Neural cell (in vitro differentiated cells): ENCODE measurements at regions not wholly inside any gene's neighbourhood (a gene's known extent, or its start where the extent isn't known, plus 50 kb on each side); places are given as distances from the start of the nearest gene placed in this dataset.

Source experiments
- H2AFZ ChIP-seq: fragments of 200-600, 300-800 bp; sonication (generic), shearing (Covaris generic); 2 replicates; pipeline ENCODE4 v1.6.0; 2014; ENCODE audit warnings: low read depth, mild to moderate bottlenecking, antibody characterized with exemption, low read length, moderate library complexity
- H3F3A ChIP-seq: fragments of 200-600 bp; shearing (Covaris generic); 2 replicates; pipeline ENCODE4 v1.6.1; 2016; ENCODE audit warnings: mild to moderate bottlenecking, moderate library complexity, mixed read lengths, antibody characterized with exemption, low read length; ENCODE audit not compliant: insufficient read depth, poor library complexity, severe bottlenecking
- H3K27ac ChIP-seq: fragments of 200-600, 300-800 bp; sonication (generic), shearing (Covaris generic); 2 replicates; pipeline ENCODE4 v1.5.1; 2014; ENCODE audit warnings: mild to moderate bottlenecking, low read length, moderate library complexity
- H3K27me3 ChIP-seq: fragments of 300-800, 200-600 bp; sonication (generic), shearing (Covaris generic); 2 replicates; pipeline ENCODE4 v1.6.0; 2014; ENCODE audit warnings: mild to moderate bottlenecking, low read depth, low read length, moderate library complexity; ENCODE audit not compliant: insufficient read depth
- H3K36me3 ChIP-seq: fragments of 300-800, 200-600 bp; sonication (generic), shearing (Covaris generic); 2 replicates; pipeline ENCODE4 v1.5.1; 2014; ENCODE audit warnings: mild to moderate bottlenecking, antibody characterized with exemption, low read length, moderate library complexity; ENCODE audit not compliant: insufficient read depth
- H3K4me2 ChIP-seq: fragments of 300-800, 200-600 bp; sonication (generic), shearing (Covaris generic); 2 replicates; pipeline ENCODE4 v1.6.0; 2014; ENCODE audit warnings: mild to moderate bottlenecking, low read length
- H3K4me3 ChIP-seq: fragments of 300-800, 200-600 bp; sonication (generic), shearing (Covaris generic); 2 replicates; pipeline ENCODE4 v1.5.1; 2014; ENCODE audit warnings: mild to moderate bottlenecking, low read length, moderate library complexity
- H3K79me2 ChIP-seq: fragments of 200-600 bp; shearing (Covaris generic); replicated peaks from 2 replicates; pipeline ENCODE4 v1.6.0; 2014; ENCODE audit warnings: mild to moderate bottlenecking, low read length, moderate library complexity; ENCODE audit not compliant: insufficient read depth
- H3K9ac ChIP-seq: fragments of 300-800, 200-600 bp; sonication (generic), shearing (Covaris generic); 2 replicates; pipeline ENCODE4 v1.6.1; 2016; ENCODE audit warnings: mild to moderate bottlenecking, low read length, mixed read lengths
- H3K9me2 ChIP-seq: fragments of 200-600 bp; shearing (Covaris generic); 2 replicates; pipeline ENCODE4 v1.6.1; 2016; ENCODE audit warnings: mild to moderate bottlenecking, low read length, mixed read lengths; ENCODE audit not compliant: insufficient read depth
- H3K9me3 ChIP-seq: fragments of 200-600, 300-800 bp; sonication (generic), shearing (Covaris generic); 2 replicates; pipeline ENCODE4 v1.6.1; 2016; ENCODE audit warnings: mild to moderate bottlenecking, mixed run types, low read length, moderate library complexity, mixed read lengths
- H4K20me1 ChIP-seq: fragments of 200-600 bp; shearing (Covaris generic); 2 replicates; pipeline ENCODE4 v1.6.1; 2016; ENCODE audit warnings: mild to moderate bottlenecking, mixed run types; ENCODE audit not compliant: insufficient read depth
- EP300 ChIP-seq: fragments of 450-650 bp; conservative IDR thresholded peaks from 2 replicates; pipeline ENCODE4 v1.6.1; 2014; ENCODE audit warnings: antibody characterized with exemption, mild to moderate bottlenecking, moderate library complexity; ENCODE audit not compliant: poor library complexity, severe bottlenecking
- EZH2 ChIP-seq: fragments of 200-600, 300-800 bp; shearing (Covaris generic), sonication (generic); IDR thresholded peaks from 2 replicates; pipeline ENCODE4 v1.6.1; 2014; ENCODE audit warnings: antibody characterized with exemption, low read length, borderline replicate concordance, mild to moderate bottlenecking; ENCODE audit not compliant: insufficient read depth, poor library complexity, severe bottlenecking
- POLR2AphosphoS5 ChIP-seq: IDR thresholded peaks from 2 replicates; pipeline ENCODE4 v1.6.1; 2012
- RAD21 ChIP-seq: fragments of 450-650 bp; conservative IDR thresholded peaks from 2 replicates; pipeline ENCODE4 v1.6.1; 2014; ENCODE audit warnings: antibody characterized with exemption, mild to moderate bottlenecking, moderate library complexity
- TAF1 ChIP-seq: IDR thresholded peaks from 2 replicates; pipeline ENCODE4 v1.6.1; 2012; ENCODE audit warnings: low read depth
- TF ChIP-seq, protein P1 (sequence below): IDR thresholded peaks from 2 replicates; pipeline ENCODE4 v1.6.1; 2012; ENCODE audit warnings: borderline replicate concordance
- TF ChIP-seq, protein P2 (sequence below): fragments of 450-650 bp; IDR thresholded peaks from 2 replicates; pipeline ENCODE4 v1.5.1; 2014; ENCODE audit warnings: antibody characterized with exemption, mild to moderate bottlenecking, moderate library complexity; ENCODE audit not compliant: poor library complexity, severe bottlenecking

DNA sequence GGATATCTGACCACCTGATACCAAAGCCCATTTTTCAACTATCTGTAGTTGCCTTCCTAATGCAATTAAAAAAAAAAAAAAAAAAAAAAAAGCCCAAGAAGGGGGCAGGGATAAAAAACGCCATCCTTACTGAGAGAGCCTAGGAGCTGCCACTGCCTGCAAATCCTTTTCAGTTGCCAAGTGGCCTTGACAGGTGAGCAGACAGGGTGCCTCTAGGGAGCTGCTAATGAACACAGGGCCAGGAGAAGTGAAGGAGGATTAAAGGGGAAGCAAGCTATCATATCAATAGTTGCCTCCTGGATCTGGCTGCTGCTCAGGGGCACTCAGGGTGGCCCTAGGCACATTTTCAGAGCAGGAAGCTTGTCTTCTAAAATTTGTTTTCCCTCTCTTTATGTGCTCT lies 547.4 kb downstream of the TLE1 start:
- TF ChIP-seq RAD21 (peak; percentile 16), EP300 (peak; percentile 71), POLR2AphosphoS5 (peak; percentile 65), EZH2 (no peak)
- TF ChIP-seq, protein P1, sequence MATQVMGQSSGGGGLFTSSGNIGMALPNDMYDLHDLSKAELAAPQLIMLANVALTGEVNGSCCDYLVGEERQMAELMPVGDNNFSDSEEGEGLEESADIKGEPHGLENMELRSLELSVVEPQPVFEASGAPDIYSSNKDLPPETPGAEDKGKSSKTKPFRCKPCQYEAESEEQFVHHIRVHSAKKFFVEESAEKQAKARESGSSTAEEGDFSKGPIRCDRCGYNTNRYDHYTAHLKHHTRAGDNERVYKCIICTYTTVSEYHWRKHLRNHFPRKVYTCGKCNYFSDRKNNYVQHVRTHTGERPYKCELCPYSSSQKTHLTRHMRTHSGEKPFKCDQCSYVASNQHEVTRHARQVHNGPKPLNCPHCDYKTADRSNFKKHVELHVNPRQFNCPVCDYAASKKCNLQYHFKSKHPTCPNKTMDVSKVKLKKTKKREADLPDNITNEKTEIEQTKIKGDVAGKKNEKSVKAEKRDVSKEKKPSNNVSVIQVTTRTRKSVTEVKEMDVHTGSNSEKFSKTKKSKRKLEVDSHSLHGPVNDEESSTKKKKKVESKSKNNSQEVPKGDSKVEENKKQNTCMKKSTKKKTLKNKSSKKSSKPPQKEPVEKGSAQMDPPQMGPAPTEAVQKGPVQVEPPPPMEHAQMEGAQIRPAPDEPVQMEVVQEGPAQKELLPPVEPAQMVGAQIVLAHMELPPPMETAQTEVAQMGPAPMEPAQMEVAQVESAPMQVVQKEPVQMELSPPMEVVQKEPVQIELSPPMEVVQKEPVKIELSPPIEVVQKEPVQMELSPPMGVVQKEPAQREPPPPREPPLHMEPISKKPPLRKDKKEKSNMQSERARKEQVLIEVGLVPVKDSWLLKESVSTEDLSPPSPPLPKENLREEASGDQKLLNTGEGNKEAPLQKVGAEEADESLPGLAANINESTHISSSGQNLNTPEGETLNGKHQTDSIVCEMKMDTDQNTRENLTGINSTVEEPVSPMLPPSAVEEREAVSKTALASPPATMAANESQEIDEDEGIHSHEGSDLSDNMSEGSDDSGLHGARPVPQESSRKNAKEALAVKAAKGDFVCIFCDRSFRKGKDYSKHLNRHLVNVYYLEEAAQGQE, result peak; percentile 47
- TF ChIP-seq, protein P2, sequence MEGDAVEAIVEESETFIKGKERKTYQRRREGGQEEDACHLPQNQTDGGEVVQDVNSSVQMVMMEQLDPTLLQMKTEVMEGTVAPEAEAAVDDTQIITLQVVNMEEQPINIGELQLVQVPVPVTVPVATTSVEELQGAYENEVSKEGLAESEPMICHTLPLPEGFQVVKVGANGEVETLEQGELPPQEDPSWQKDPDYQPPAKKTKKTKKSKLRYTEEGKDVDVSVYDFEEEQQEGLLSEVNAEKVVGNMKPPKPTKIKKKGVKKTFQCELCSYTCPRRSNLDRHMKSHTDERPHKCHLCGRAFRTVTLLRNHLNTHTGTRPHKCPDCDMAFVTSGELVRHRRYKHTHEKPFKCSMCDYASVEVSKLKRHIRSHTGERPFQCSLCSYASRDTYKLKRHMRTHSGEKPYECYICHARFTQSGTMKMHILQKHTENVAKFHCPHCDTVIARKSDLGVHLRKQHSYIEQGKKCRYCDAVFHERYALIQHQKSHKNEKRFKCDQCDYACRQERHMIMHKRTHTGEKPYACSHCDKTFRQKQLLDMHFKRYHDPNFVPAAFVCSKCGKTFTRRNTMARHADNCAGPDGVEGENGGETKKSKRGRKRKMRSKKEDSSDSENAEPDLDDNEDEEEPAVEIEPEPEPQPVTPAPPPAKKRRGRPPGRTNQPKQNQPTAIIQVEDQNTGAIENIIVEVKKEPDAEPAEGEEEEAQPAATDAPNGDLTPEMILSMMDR, result no peak
- Histone ChIP-seq H3K4me2 (peak overlapping the region; percentile 10), H3K27ac (no peak overlapping the region), H3K9me2 (no peaks in the 10 kb centered on the region), H3K9ac (no peak overlapping the region), H3K4me3 (peak overlapping the region; percentile 22), H3K9me3 (no peaks in the 10 kb centered on the region), H4K20me1 (no peaks in the 10 kb centered on the region), H3F3A (peaks cover 5% of the 10 kb centered on the region), H3K79me2 (no peaks in the 10 kb centered on the region), H3K36me3 (no peaks in the 10 kb centered on the region), H3K27me3 (no peaks in the 10 kb centered on the region), H2AFZ (no peak overlapping the region)

- no peak overlapping the region for H3K4me3 ChIP-seq
- no peak overlapping the region for H2AFZ ChIP-seq
- H3F3A ChIP-seq, result peaks cover 8% of the 10 kb centered on the region
- H3K79me2 ChIP-seq, result no peaks in the 10 kb centered on the region
- no peaks in the 10 kb centered on the region for H3K36me3 ChIP-seq
- no peaks in the 10 kb centered on the region for H3K27me3 ChIP-seq
- H3K9me3 ChIP-seq, result no peaks in the 10 kb centered on the region
- no peak overlapping the region for H3K27ac ChIP-seq
- H3K4me2 ChIP-seq, result no peak overlapping the region
- TF ChIP-seq EP300, result peak; percentile 75
- no peak for TF ChIP-seq TAF1
- TF ChIP-seq RAD21, result no peak
- TF ChIP-seq, protein P2, result no peak
- peak; percentile 44 for TF ChIP-seq POLR2AphosphoS5
- no peak overlapping the region for H3K9ac ChIP-seq
- H4K20me1 ChIP-seq, result no peaks in the 10 kb centered on the region
- H3K9me2 ChIP-seq, result no peaks in the 10 kb centered on the region
These were observed 551.3 kb downstream of the TLE1 start for GRCh38 chr9:81137976-81138568.
